ENCODE measurements at regions not wholly inside any gene's neighbourhood (a gene's known extent, or its start where the extent isn't known, plus 50 kb on each side); places are given as distances from the start of the nearest gene placed in this dataset.

- TF ChIP-seq CTCF (IDR thresholded peaks at IDR 0.05; ENCODE audit: insufficient read depth, low read depth, low read length) (no peak), EZH2 (IDR thresholded peaks at IDR 0.05; ENCODE audit: insufficient read depth, low read length) (no peak)
Measured at GRCh38 chr4:167688660-167689142, 403.6 kb upstream of the ANXA10 start.

All from astrocyte (in vitro differentiated cells and primary cell).